Right cardiac atrium (tissue), 5 donors: ENCODE measurements at regions not wholly inside any gene's neighbourhood (a gene's known extent, or its start where the extent isn't known, plus 50 kb on each side); places are given as distances from the start of the nearest gene placed in this dataset.

Experiments used
- ATAC-seq, 2 donors: fragments of 200-7000 bp; cut with Tn5 transposase; one replicate each; pipeline versions ENCODE4 v1.8.0 to v1.9.1; 2020; ENCODE audit warnings: moderate library complexity in 2 of 2, mild to moderate bottlenecking in 1 of 2
- DNase-seq, 3 donors: peaks; one replicate each; pipeline ENCODE4 v3.0.0-alpha.2; 2020
- H3K27ac ChIP-seq: one replicate; pipeline ENCODE4 v1.5.1; 2013; ENCODE audit warnings: mild to moderate bottlenecking, low read length, control low read depth, moderate library complexity
- H3K27me3 ChIP-seq: one replicate; pipeline ENCODE4 v1.6.1; 2013; ENCODE audit not compliant: control insufficient read depth, insufficient read depth
- H3K4me1 ChIP-seq: one replicate; pipeline ENCODE4 v1.6.1; 2013; ENCODE audit warnings: low read length; ENCODE audit not compliant: control insufficient read depth, insufficient read depth
- H3K4me3 ChIP-seq: one replicate; pipeline ENCODE4 v1.5.1; 2013; ENCODE audit warnings: low read length, control low read depth
- H3K9me3 ChIP-seq: one replicate; pipeline ENCODE4 v1.6.1; 2013; ENCODE audit warnings: low read length; ENCODE audit not compliant: control insufficient read depth
- WGBS: extraction: QIAGEN DNeasy Blood & Tissue Kit; methylation state at CpG from one replicate; pipeline ENCODE4 v1.1.7; 2013; 5-methylcytosine and 5-hydroxymethylcytosine counted together
- intact Hi-C, 4 donors: fragments of 100-400 bp; cut with DNase I; formaldehyde crosslinking; loops; one replicate each; pipeline versions ENCODE4 v1.11.0 to v1.14.0; 2022 to 2023
- donor health status: healthy with polysubstance abuse.
- donor health status: DM: no; HTN: yes; CAD: no.
- donor health status: DM: no; HTN: no; CAD: no.
- donor health status: DM: no; HTN: yes; CAD: no; lungs with severe emphysema.
- donor health status: DM: yes; HTN: yes; CAD: no.

DNA sequence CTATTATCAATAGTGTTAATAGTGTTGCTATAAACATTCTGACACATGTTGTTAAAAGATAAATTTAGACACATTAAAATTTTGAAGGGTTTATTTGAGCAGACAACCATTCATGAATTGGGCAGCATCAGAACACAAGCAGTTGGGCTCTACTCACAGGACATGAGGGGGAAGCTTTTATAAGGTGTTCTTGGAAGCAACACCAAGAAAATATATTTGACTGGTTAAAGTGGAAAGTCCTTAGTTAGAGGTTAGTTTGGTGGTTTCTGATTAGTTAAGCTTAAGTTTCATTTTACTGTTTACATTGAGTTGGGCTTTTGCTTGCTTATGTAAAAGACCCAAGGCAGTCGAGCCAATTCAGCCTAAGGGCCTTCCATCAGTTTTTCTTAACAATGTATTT is 220.7 kb downstream of the CD47 start:
- Histone ChIP-seq H3K27ac (no peak overlapping the region), H3K4me3 (no peak overlapping the region), H3K27me3 (no peaks in the 10 kb centered on the region), H3K4me1 (no peaks in the 10 kb centered on the region), H3K9me3 (no peaks in the 10 kb centered on the region)
- WGBS = 94% methylated on average over 1 of the region's 1 CpG
- ATAC-seq = no peak
- DNase-seq = no peak
- intact Hi-C loops = no loop called here

DNA sequence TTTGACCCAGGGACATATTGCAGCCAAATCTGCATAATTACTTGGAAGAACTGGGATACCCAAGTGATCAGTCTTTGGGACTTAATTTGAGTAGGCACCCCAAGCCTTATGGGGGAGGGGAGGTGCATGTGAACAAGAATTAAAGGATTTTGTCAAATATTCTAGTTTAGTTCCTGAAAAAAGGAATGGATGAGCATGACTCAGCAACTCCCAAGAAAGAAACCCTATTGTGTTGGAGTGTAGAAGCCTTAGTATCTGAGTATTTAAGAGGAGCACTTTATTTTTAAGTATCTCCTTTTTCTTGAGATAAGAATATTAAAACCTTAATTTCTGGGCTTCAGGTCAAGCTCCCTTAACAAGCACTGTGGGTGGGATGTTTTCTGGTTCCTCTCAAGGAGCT is 222.4 kb downstream of the CD47 start:
- H3K4me3 ChIP-seq = no peak overlapping the region
- intact Hi-C loops = no loop called here
- H3K27me3 ChIP-seq = no peaks in the 10 kb centered on the region
- H3K27ac ChIP-seq = no peak overlapping the region
- no peaks in the 10 kb centered on the region for H3K9me3 ChIP-seq
- DNase-seq (no peak), ATAC-seq (no peak)
- no peaks in the 10 kb centered on the region for H3K4me1 ChIP-seq

GRCh38 chr3:107861904-107862303 is 228.9 kb downstream of the CD47 start:
- 22% methylated on average over 3 of the region's 3 CpGs for WGBS
- Histone ChIP-seq H3K4me1 (no peaks in the 10 kb centered on the region), H3K4me3 (no peak overlapping the region), H3K27me3 (no peaks in the 10 kb centered on the region), H3K27ac (no peak overlapping the region), H3K9me3 (no peaks in the 10 kb centered on the region)
- ATAC-seq (no peak), DNase-seq (no peak)
- intact Hi-C loops = no loop called here

GRCh38 chr3:107861422-107861821 is 229.4 kb downstream of the CD47 start:
- Histone ChIP-seq H3K27me3 (no peaks in the 10 kb centered on the region), H3K4me1 (no peaks in the 10 kb centered on the region), H3K9me3 (no peaks in the 10 kb centered on the region), H3K4me3 (no peak overlapping the region), H3K27ac (no peak overlapping the region)
- 40% methylated on average over 2 of the region's 2 CpGs for WGBS
- no peak for ATAC-seq
- DNase-seq = no peak
- intact Hi-C loops = no loop called here
